NCI-H1092 treated with DMSO at 0.1 percent for 48 hours (cell line): ENCODE measurements at regions not wholly inside any gene's neighbourhood (a gene's known extent, or its start where the extent isn't known, plus 50 kb on each side); places are given as distances from the start of the nearest gene placed in this dataset.
A peak's percentile ranks its signal among the peaks of the same experiment; 100 is the strongest.
"Not testable (repeated sequence)": the region's sequence is repeated elsewhere in the genome, so short reads cannot be mapped to it uniquely, and the experiment has no call there.

Experiments
- DNase-seq: peaks from one replicate; lab custom pipeline; 2025; lab: John Stamatoyannopoulos, UW

DNA sequence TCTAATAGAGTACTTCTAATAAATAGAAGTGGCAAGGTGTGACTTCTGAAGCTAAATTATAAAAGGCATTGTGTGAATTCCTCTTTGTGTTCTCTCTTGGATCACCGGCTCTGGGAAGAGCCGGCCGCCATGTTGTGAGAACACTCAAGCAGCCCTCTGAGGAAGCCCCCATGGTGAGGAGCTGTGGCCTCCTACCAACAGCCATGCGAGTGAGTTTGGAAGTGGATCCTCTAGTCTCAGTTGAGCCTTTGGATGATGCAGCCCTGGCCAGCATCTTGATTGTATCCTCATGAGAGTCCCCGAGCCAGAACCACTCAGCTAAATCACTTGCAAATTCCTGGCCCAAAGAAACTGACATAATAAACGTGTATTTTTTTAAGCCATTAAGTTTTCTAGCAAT is 94.5 kb upstream of the CARD11 start:
- no peak for DNase-seq

DNA sequence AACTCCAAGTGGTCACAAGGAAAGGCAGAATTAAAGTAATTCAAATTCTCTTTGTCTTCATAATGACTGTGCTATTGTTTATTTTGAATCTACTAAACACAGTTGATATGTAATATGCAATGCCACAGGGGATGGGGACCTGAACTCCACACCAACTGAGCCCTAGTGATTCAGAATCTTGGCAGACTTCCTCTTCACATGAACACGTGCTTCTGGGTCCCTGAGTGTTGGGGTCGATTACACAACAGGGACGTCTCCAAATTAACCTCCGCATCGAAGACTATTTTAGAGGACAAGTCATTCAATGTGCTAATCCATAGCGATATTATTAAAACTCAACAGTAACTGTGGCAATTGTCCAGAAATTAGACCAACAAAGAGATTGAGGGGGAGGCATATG is 95.3 kb upstream of the CARD11 start:
- no peak for DNase-seq

DNA sequence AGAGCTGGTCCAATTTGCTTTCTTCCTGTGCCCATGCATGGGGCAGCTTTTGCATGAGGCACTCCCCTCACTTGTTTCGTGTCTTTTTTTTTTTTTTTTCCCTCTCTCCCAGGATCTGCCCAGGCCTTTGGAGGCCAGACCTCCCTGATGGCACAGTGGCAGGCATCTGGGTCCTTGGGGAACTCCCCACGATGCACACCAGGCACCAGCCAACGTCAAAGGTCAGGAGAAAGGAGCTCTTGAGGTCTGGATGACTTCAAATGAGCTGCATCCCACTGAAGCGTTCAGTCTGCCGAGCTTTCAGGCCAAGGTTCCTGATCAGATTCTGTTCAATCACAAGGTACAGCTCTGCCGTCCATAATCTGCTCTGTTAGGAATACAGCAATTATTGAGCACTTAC is 97.2 kb upstream of the CARD11 start:
- no peak for DNase-seq

- DNase-seq = no peak
Measured at GRCh38 chr7:3141326-3141725, 97.7 kb upstream of the CARD11 start.

GRCh38 chr7:3143869-3144775 is 100.5 kb upstream of the CARD11 start:
- DNase-seq = peak; percentile 42

- not testable (repeated sequence) for DNase-seq
Measured at GRCh38 chr7:3144776-3145125, 101.1 kb upstream of the CARD11 start.

DNA sequence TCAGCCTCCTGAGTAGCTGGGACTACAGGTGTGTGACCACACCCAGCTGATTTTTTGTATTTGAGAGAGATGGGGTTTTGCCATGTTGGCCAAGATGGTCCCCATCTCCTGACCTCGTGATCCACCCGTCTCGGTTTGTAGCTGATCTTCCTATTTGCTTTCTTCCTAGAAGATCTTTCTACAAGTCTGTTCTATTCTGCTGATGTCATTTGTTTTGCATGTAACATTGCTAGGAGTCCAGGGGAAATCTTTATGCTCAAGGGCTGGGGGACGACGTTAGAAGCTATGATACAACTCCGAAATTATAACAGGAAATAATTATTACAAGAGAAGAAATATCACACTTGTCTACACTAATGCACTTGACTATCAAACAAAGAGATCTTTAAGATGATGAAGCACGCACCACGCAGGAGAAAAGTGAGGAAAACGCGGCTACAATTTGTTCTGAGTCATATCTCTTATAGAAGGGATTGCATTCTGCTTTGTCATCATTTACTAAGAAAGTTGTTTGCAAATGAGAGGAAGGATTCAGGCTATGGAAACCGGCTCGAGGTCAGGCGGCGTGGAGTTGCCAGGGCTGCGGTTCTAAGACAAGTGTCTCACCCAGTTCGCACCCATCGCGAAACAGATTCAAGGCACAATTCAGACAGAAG is 103.0 kb upstream of the CARD11 start:
- DNase-seq = no peak

DNA sequence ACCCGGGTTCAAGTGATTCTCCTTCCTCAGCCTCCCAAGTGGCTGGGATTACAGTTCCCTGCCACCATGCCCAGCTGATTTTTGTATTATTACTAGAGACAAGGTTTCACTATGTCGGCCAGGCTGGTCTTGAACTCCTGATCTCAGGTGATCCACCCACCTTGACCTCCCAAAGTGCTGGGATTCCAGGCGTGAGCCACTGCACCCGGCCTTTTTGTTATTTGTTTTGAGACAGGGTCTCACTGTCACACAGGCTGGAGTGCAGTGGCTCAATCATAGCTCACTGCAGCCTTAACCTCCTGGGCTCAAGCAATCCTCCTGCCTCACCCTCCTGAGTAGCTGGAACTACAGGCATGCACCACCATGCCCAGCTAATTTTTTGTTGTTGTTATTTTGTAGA is 104.8 kb upstream of the CARD11 start:
- not testable (repeated sequence) for DNase-seq

GRCh38 chr7:3149231-3149995 is 105.7 kb upstream of the CARD11 start:
- DNase-seq = no peak

GRCh38 chr7:3150027-3150426 is 106.4 kb upstream of the CARD11 start:
- DNase-seq = no peak

GRCh38 chr7:3151784-3152183 is 108.1 kb upstream of the CARD11 start:
- no peak for DNase-seq

DNA sequence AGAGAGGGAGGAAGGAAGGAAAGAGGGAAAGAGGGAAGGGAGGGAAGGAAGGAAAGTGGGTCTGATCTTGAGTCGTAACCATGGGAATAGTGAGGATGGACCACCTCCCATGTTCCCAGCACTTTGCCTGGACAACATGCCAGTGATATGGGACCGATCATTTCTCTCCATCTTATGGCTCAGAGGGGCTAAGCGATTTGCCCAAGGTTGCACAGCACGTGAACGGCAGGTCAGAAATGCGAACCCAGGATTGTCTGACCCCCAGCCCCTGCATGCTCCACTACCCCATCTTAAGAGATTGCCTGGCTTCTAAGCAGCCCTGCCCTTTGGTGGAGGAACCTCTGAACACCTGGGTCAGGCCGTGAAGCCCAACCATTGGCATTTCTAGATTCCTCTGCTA is 109.0 kb upstream of the CARD11 start:
- DNase-seq = no peak

GRCh38 chr7:3153118-3153517 is 109.5 kb upstream of the CARD11 start:
- no peak for DNase-seq

DNA sequence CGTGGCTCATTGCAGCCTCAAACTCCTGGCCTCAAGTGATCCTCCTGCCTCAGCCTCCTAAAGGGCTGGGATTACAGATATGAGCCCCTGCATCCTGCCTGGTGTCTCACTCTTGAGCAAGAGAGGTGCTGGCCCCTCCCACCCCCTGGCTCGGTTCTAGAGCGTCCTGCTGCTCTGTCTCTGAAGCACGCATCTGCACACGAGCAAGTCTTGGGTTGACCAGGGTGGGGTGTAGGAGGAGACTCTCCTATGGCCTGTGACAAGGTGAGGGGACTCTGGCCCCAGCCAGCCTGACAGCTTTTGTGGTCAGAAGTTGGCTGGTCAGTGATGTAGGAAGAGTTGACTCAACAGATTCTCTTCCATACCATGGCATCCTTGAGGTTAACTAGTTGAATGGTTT is 110.7 kb upstream of the CARD11 start:
- no peak for DNase-seq

DNA sequence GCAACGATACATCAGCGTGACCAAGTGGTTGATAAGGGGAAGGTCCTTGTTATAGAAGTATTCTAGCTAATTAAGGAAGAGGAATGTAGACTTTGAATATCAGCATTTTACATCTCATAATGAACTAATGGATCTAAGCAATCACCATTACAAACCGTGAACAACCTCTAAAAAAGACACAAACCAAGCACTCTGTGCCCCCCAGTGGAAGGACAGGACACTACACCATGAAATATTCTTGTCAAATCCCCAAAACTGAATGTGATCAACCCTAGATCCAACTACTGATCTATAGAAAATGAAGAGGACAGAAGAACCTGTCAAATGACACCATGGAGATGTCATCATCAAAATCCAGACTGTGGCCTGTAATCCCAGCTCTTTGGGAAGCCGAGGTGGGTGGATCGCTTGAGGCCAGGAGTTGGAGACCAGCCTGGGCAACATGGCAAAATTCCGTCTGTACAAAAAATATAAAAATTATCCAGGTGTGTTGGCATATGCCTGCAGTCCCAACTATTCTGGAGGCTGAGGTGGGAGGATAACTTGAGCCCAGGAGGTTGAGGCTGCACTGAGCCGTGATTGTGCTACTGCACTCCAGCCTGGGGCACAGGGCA is 111.3 kb upstream of the CARD11 start:
- peak; percentile 52 for DNase-seq

DNA sequence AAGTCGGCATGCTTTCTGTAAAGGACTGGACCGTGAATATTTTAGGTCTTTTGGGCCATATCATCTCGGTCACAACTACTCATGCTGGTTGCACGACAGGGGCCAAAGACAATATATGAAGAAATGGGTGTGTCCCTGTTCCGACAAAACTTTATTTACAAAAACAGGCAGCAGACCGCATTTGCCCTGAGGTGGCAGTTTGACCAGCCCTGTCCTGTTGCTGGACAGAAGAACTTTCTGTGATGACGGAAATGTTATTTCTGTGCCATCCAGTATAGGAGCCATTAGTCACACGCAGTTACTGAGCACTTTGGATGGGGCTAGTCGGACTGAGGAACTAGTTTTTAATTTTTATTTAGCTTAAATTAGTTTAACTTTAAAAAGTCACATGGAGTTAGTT is 112.8 kb upstream of the CARD11 start:
- DNase-seq = no peak

DNA sequence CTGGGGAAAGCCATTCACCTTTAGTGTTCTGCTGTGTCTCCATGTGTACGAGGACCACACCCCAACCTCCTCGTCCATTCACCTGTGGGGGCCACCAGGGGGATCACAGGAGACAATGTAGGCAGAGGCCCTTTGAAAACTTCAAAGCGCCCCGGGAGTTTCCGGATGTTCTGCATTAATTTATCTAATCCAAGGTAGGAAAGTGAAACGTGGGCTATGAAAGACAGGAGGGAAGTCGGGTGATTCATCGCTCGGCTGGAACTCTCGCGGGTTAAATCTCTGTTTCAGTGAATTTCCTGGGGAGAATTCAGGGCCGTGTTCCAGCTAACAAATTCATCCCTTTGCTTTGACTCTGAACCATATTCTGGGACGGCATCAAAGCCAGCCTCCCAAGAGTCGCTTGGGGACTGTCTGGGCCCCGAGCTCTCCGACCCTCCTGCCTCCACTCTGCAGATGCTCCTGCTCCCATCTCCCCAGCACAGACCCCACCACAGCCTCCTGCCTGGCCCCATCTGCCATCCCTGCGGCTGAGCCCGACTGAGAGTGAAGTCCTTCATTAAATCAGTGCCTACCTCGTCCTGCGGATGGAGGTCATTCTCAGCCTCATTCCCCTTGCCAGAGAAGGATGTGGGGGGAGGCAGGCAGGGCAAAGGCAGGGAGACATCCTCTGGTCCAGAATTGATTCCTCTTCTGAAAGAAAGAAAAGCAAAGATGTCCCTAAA is 114.1 kb upstream of the CARD11 start:
- DNase-seq = no peak

GRCh38 chr7:3158341-3158760 is 114.7 kb upstream of the CARD11 start:
- DNase-seq = no peak

DNA sequence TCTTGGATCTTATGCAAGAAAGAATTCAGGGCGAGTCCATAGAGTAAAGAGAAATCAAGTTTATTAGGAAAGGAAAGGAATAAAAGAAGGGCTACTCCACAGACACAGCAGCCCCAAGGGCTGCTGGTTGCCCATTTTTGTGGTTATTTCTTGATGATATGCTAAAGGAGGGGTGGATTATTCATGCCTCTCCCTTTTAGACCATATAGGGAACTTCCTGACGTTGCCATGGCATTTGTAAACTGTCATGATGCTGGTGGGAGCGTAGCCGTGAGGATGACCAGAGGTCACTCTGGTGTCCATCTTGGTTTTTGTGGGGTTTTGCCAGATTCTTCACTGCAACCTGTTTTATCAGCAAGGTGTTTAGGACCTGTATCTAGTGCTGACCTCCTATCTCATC is 115.4 kb upstream of the CARD11 start:
- no peak for DNase-seq

DNA sequence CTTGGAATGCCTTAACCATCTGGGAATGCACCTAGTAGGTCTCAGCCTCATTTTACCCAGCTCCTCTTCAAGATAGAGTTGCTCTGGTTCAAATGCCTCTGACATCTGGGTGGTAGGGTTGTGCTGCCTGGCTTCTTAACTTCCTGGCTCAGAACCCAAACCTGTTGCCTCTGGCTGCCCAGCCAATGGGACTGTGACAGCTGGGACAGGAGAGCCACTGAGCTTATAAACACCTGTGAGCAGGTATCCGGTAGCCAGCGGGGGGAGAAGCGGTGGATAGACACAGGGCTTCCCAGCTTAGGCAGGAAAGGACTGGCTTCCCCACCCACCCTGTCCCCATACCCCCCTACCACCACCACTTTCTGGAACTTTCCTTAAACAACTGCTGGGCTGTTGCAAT is 115.8 kb upstream of the CARD11 start:
- DNase-seq = no peak

GRCh38 chr7:3159926-3160325 is 116.3 kb upstream of the CARD11 start:
- not testable (repeated sequence) for DNase-seq

GRCh38 chr7:3162289-3162688 is 118.6 kb upstream of the CARD11 start:
- peak; percentile 10 for DNase-seq
